WTC11 (cell line): ENCODE measurements at regions not wholly inside any gene's neighbourhood (a gene's known extent, or its start where the extent isn't known, plus 50 kb on each side); places are given as distances from the start of the nearest gene placed in this dataset.

ENCODE experiments used
- ATAC-seq: fragments of 200-7000 bp; cut with Tn5 transposase; 2 replicates; pipeline ENCODE4 v1.10.0; 2021; ENCODE audit warnings: mild to moderate bottlenecking, moderate library complexity
- CTCF ChIA-PET: fragments of 300-600 bp; sonication (Branson Sonifier 250); formaldehyde crosslinking; loops from one replicate; lab custom pipeline; 2021; ENCODE audit warnings: antibody characterized with exemption; lab: Charles Lee
- POLR2A ChIA-PET: fragments of 350-600 bp; sonication (Branson Sonifier 250); formaldehyde crosslinking; loops from one replicate; lab custom pipeline; 2021; ENCODE audit warnings: antibody characterized with exemption; lab: Charles Lee
- DNase-seq: peaks from one replicate; pipeline ENCODE4 v3.0.0; 2021; ENCODE audit warnings: low spot score
- H3K27ac Mint-ChIP-seq: 2 replicates; pipeline ENCODE4 v1.8.0; 2021; ENCODE audit warnings: mixed read lengths
- H3K27me3 Mint-ChIP-seq: 2 replicates; pipeline ENCODE4 v1.8.0; 2021; ENCODE audit warnings: low read depth, mild to moderate bottlenecking, moderate library complexity, mixed read lengths
- H3K36me3 Mint-ChIP-seq: 2 replicates; pipeline ENCODE4 v1.8.0; 2021; ENCODE audit warnings: mixed read lengths
- H3K4me1 Mint-ChIP-seq: 2 replicates; pipeline ENCODE4 v1.8.0; 2022; ENCODE audit warnings: mixed read lengths
- H3K4me3 Mint-ChIP-seq: 2 replicates; pipeline ENCODE4 v1.8.0; 2021; ENCODE audit warnings: mild to moderate bottlenecking, moderate library complexity, mixed read lengths
- H3K9me3 Mint-ChIP-seq: 2 replicates; pipeline ENCODE4 v1.8.0; 2021; ENCODE audit warnings: mixed read lengths
- ATF1 ChIP-seq: sonication (generic); formaldehyde crosslinking; IDR thresholded peaks from 2 replicates; pipeline ENCODE4 v1.8.1; 2023; ENCODE audit warnings: mild to moderate bottlenecking, moderate library complexity, missing genetic modification reagents
- CBFB ChIP-seq: sonication (generic); formaldehyde crosslinking; IDR thresholded peaks from 2 replicates; pipeline ENCODE4 v1.8.1; 2022; ENCODE audit warnings: mild to moderate bottlenecking, low read depth, missing genetic modification reagents
- CTCF ChIP-seq: fragments of 200-600 bp; IDR thresholded peaks from 2 replicates; pipeline ENCODE4 v1.8.0; 2022; ENCODE audit warnings: antibody characterized with exemption
- EMX1 ChIP-seq: fragments of 250-450 bp; sonication (Bioruptor Pico); IDR thresholded peaks from 2 replicates; pipeline ENCODE4 v1.8.0; 2021; ENCODE audit warnings: mild to moderate bottlenecking
- FOXP4 ChIP-seq: sonication (generic); formaldehyde crosslinking; IDR thresholded peaks from 2 replicates; pipeline ENCODE4 v1.8.0; 2022; ENCODE audit warnings: mild to moderate bottlenecking, missing genetic modification reagents
- GRHL2 ChIP-seq: fragments of 250-450 bp; sonication (Bioruptor Pico); IDR thresholded peaks from 2 replicates; pipeline ENCODE4 v1.8.0; 2022; ENCODE audit warnings: mild to moderate bottlenecking, moderate library complexity; ENCODE audit not compliant: insufficient replicate concordance, severe bottlenecking
- JAZF1 ChIP-seq: fragments of 250-450 bp; sonication (Bioruptor Pico); IDR thresholded peaks from 2 replicates; pipeline ENCODE4 v1.9.0; 2021; ENCODE audit warnings: moderate library complexity, mild to moderate bottlenecking, inconsistent platforms
- NFE2L1 ChIP-seq: sonication (generic); formaldehyde crosslinking; IDR thresholded peaks from 2 replicates; pipeline ENCODE4 v1.8.1; 2023; ENCODE audit warnings: missing genetic modification reagents
- OVOL2 ChIP-seq: fragments of 250-450 bp; sonication (Bioruptor Pico); IDR thresholded peaks from 2 replicates; pipeline ENCODE4 v1.9.0; 2021; ENCODE audit warnings: mild to moderate bottlenecking, borderline replicate concordance
- SP1 ChIP-seq: sonication (generic); formaldehyde crosslinking; conservative IDR thresholded peaks from 2 replicates; pipeline ENCODE4 v1.8.1; 2022; ENCODE audit warnings: missing genetic modification reagents
- USF2 ChIP-seq: sonication (generic); formaldehyde crosslinking; IDR thresholded peaks from 2 replicates; pipeline ENCODE4 v1.8.1; 2023; ENCODE audit warnings: mild to moderate bottlenecking, missing genetic modification reagents, moderate library complexity
- ZNF138 ChIP-seq: sonication (generic); formaldehyde crosslinking; conservative IDR thresholded peaks from 2 replicates; pipeline ENCODE4 v1.8.1; 2022; ENCODE audit warnings: mild to moderate bottlenecking, moderate library complexity, missing genetic modification reagents
- ZNF416 ChIP-seq: fragments of 250-450 bp; sonication (Bioruptor Pico); IDR thresholded peaks from 2 replicates; pipeline ENCODE4 v1.9.0; 2021; ENCODE audit warnings: mild to moderate bottlenecking, inconsistent platforms
- TF ChIP-seq, protein P1 (sequence below): sonication (generic); formaldehyde crosslinking; IDR thresholded peaks from 2 replicates; pipeline ENCODE4 v1.8.1; 2023; ENCODE audit warnings: mild to moderate bottlenecking, missing genetic modification reagents, borderline replicate concordance
- TF ChIP-seq, protein P2 (sequence below): sonication (generic); formaldehyde crosslinking; IDR thresholded peaks from 2 replicates; pipeline ENCODE4 v1.8.0; 2022; ENCODE audit warnings: missing genetic modification reagents
- TF ChIP-seq, protein P3 (sequence below): sonication (generic); formaldehyde crosslinking; IDR thresholded peaks from 2 replicates; pipeline ENCODE4 v1.8.1; 2023; ENCODE audit warnings: mild to moderate bottlenecking, missing genetic modification reagents

DNA sequence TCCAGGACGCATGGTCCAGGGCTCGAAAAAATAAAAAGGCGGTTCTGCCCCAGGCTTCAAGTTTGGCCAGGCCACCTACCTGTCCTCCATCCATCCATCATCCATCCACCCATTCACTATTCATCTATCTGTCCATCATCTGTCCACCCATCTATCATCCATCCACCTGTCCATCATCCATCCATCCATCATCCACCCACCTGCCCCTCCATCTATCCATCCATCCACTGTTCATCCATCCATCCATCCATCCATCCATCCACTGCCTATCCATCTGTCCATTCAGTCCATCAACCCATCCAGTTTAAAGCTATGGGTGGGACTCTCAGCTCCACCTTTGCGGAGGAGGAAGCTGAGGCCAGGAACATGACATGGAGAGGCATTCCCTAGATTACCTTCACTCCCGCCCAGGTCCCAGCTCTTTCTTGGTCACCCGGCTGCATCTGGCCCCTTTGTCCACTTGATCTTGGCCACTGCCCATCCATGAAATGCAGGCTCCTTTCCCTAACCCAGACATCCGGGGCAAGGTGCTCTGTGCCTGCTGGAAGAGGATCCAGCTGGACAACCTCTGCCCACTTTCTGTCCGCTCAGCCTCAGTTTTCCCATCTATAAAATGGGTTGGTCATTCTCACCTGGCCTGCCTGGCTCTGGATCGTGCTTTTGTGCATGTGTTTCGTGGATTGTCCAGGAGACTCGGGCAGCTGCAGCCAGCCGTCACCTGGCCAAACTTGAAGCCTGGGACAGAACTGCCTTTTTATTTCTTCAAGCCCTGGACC, 236.0 kb upstream of the CIBAR2 start:
- peaks cover 4% of the 10 kb centered on the region for H3K36me3 Mint-ChIP-seq
- CTCF ChIA-PET, result interaction anchor here (0.6 to 5.2 kb wide), 32 partner anchors 9 to 396 kb away, joined by 3 to 51 read pairs (median 5); no protein-coding TSS in a partner anchor
- no peak overlapping the region for H3K4me3 Mint-ChIP-seq
- peaks cover 8% of the 10 kb centered on the region for H3K9me3 Mint-ChIP-seq
- no peak for ATAC-seq
- DNase-seq, result no peak
- H3K4me1 Mint-ChIP-seq, result peaks cover 14% of the 10 kb centered on the region
- no peak overlapping the region for H3K27ac Mint-ChIP-seq
- TF ChIP-seq CBFB (CRISPR knock-in tag), result no peak
- no peaks in the 10 kb centered on the region; the same call in 1 of the 2 replicates for H3K27me3 Mint-ChIP-seq
- POLR2A ChIA-PET, result no interaction called here

DNA sequence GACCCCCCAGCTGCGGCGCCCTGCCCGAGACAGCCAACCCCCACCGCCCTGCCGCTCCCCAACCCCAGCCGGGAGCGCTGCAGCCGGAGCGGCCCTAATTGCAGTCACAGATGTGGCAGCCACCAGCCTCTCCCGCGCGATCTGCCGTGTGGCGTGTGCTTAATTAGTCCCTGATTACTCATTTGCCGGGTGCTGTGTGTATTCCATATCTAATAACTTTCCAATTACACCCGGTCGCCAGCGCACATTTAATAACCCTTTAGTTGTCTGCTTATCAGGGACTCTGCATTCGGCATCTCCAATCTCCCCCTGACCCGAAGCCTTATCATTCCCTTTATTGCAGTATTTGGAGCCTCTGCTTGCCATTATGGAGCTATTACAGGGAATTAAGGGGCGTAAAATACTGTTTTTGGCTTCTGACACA, 236.7 kb upstream of the CIBAR2 start:
- Mint-ChIP-seq H3K36me3 (peaks cover 9% of the 10 kb centered on the region), H3K4me3 (no peak overlapping the region), H3K27ac (no peak overlapping the region), H3K4me1 (peaks cover 16% of the 10 kb centered on the region), H3K27me3 (no peaks in the 10 kb centered on the region; the same call in 1 of the 2 replicates), H3K9me3 (peaks cover 13% of the 10 kb centered on the region)
- no peak for TF ChIP-seq ZNF138 (CRISPR knock-in tag)
- no peak for TF ChIP-seq JAZF1
- no peak for TF ChIP-seq NFE2L1 (CRISPR knock-in tag)
- TF ChIP-seq, protein P1, sequence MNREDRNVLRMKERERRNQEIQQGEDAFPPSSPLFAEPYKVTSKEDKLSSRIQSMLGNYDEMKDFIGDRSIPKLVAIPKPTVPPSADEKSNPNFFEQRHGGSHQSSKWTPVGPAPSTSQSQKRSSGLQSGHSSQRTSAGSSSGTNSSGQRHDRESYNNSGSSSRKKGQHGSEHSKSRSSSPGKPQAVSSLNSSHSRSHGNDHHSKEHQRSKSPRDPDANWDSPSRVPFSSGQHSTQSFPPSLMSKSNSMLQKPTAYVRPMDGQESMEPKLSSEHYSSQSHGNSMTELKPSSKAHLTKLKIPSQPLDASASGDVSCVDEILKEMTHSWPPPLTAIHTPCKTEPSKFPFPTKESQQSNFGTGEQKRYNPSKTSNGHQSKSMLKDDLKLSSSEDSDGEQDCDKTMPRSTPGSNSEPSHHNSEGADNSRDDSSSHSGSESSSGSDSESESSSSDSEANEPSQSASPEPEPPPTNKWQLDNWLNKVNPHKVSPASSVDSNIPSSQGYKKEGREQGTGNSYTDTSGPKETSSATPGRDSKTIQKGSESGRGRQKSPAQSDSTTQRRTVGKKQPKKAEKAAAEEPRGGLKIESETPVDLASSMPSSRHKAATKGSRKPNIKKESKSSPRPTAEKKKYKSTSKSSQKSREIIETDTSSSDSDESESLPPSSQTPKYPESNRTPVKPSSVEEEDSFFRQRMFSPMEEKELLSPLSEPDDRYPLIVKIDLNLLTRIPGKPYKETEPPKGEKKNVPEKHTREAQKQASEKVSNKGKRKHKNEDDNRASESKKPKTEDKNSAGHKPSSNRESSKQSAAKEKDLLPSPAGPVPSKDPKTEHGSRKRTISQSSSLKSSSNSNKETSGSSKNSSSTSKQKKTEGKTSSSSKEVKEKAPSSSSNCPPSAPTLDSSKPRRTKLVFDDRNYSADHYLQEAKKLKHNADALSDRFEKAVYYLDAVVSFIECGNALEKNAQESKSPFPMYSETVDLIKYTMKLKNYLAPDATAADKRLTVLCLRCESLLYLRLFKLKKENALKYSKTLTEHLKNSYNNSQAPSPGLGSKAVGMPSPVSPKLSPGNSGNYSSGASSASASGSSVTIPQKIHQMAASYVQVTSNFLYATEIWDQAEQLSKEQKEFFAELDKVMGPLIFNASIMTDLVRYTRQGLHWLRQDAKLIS, result no peak
- TF ChIP-seq ZNF416, result no peak
- no peak for TF ChIP-seq ATF1
- no peak for TF ChIP-seq OVOL2 (CRISPR knock-in tag)
- no peak for TF ChIP-seq GRHL2 (CRISPR knock-in tag)
- no peak for TF ChIP-seq FOXP4
- TF ChIP-seq CTCF, result no peak
- TF ChIP-seq, protein P2, sequence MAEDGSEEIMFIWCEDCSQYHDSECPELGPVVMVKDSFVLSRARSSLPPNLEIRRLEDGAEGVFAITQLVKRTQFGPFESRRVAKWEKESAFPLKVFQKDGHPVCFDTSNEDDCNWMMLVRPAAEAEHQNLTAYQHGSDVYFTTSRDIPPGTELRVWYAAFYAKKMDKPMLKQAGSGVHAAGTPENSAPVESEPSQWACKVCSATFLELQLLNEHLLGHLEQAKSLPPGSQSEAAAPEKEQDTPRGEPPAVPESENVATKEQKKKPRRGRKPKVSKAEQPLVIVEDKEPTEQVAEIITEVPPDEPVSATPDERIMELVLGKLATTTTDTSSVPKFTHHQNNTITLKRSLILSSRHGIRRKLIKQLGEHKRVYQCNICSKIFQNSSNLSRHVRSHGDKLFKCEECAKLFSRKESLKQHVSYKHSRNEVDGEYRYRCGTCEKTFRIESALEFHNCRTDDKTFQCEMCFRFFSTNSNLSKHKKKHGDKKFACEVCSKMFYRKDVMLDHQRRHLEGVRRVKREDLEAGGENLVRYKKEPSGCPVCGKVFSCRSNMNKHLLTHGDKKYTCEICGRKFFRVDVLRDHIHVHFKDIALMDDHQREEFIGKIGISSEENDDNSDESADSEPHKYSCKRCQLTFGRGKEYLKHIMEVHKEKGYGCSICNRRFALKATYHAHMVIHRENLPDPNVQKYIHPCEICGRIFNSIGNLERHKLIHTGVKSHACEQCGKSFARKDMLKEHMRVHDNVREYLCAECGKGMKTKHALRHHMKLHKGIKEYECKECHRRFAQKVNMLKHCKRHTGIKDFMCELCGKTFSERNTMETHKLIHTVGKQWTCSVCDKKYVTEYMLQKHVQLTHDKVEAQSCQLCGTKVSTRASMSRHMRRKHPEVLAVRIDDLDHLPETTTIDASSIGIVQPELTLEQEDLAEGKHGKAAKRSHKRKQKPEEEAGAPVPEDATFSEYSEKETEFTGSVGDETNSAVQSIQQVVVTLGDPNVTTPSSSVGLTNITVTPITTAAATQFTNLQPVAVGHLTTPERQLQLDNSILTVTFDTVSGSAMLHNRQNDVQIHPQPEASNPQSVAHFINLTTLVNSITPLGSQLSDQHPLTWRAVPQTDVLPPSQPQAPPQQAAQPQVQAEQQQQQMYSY (CRISPR knock-in tag), result no peak
- TF ChIP-seq SP1, result no peak
- TF ChIP-seq EMX1, result no peak
- no peak for TF ChIP-seq USF2 (CRISPR knock-in tag)
- TF ChIP-seq, protein P3, sequence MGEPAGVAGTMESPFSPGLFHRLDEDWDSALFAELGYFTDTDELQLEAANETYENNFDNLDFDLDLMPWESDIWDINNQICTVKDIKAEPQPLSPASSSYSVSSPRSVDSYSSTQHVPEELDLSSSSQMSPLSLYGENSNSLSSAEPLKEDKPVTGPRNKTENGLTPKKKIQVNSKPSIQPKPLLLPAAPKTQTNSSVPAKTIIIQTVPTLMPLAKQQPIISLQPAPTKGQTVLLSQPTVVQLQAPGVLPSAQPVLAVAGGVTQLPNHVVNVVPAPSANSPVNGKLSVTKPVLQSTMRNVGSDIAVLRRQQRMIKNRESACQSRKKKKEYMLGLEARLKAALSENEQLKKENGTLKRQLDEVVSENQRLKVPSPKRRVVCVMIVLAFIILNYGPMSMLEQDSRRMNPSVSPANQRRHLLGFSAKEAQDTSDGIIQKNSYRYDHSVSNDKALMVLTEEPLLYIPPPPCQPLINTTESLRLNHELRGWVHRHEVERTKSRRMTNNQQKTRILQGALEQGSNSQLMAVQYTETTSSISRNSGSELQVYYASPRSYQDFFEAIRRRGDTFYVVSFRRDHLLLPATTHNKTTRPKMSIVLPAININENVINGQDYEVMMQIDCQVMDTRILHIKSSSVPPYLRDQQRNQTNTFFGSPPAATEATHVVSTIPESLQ, result no peak
- POLR2A ChIA-PET, result no interaction called here
- CTCF ChIA-PET, result interaction anchor here (0.9 to 5.2 kb wide), 7 partner anchors 15 to 79 kb away, joined by 3 to 51 read pairs (median 16); no protein-coding TSS in a partner anchor
- ATAC-seq (no peak), DNase-seq (no peak)
